ENCODE measurements at regions not wholly inside any gene's neighbourhood (a gene's known extent, or its start where the extent isn't known, plus 50 kb on each side); places are given as distances from the start of the nearest gene placed in this dataset.

DNA sequence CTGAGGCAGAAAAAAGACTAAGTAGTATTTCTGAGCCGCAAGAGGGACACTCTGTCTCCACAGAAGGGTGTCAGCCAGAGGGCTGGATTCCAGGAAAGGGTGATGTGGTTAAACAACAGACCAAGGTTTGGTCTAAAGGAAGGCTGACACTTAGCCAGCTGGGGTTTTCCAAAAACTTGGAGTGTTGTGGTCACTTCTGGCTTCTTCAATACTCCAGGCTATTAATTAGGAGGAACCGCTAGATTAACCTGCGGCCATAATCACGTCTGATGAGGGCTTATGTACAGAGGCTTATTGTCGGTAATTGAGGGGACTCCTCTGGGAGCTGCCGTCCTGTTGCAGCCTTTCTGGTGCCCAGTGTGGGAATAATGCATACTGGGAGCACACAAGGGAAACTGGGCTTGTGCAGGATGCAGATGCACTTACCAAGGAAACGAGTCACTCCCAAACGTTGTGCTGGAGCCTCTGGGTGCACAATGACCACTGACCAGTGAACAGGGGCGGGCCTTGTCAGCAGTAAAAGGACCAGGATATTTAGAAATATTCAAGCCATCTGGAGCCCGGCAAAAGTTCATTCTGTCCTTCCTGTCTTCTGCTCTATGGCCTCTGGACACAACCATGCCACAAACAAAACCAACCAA is 70.2 kb upstream of the TUT7 start:
- TF ChIP-seq, protein P1, sequence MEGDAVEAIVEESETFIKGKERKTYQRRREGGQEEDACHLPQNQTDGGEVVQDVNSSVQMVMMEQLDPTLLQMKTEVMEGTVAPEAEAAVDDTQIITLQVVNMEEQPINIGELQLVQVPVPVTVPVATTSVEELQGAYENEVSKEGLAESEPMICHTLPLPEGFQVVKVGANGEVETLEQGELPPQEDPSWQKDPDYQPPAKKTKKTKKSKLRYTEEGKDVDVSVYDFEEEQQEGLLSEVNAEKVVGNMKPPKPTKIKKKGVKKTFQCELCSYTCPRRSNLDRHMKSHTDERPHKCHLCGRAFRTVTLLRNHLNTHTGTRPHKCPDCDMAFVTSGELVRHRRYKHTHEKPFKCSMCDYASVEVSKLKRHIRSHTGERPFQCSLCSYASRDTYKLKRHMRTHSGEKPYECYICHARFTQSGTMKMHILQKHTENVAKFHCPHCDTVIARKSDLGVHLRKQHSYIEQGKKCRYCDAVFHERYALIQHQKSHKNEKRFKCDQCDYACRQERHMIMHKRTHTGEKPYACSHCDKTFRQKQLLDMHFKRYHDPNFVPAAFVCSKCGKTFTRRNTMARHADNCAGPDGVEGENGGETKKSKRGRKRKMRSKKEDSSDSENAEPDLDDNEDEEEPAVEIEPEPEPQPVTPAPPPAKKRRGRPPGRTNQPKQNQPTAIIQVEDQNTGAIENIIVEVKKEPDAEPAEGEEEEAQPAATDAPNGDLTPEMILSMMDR (conservative IDR thresholded peaks at IDR 0.05 in 1 of 2, IDR thresholded peaks at IDR 0.05 in 1 of 2; ENCODE audit: low read depth in 1 of 2, low read length in 2 of 2), result no peak
- TF ChIP-seq EZH2 (IDR thresholded peaks at IDR 0.05; ENCODE audit: low read length, missing control alignments), result no peak

All from fibroblast of lung (primary cell).